ENCODE measurements at regions not wholly inside any gene's neighbourhood (a gene's known extent, or its start where the extent isn't known, plus 50 kb on each side); places are given as distances from the start of the nearest gene placed in this dataset.

GRCh38 chr12:29983851-29984250 is 200.1 kb upstream of the TMTC1 start:
- TF ChIP-seq CTCF (IDR thresholded peaks at IDR 0.05), result no peak
- no peak for TF ChIP-seq POLR2A (IDR thresholded peaks at IDR 0.05)

All from ovary (tissue), 3 donors.